ENCODE measurements at regions not wholly inside any gene's neighbourhood (a gene's known extent, or its start where the extent isn't known, plus 50 kb on each side); places are given as distances from the start of the nearest gene placed in this dataset.

- TF ChIP-seq CTCF (IDR thresholded peaks at IDR 0.05): no peak
- TF ChIP-seq POLR2A (IDR thresholded peaks at IDR 0.05): no peak
These were observed 246.1 kb downstream of the UQCRFS1 start for GRCh38 chr19:28966737-28967399.

Data from heart left ventricle (tissue), 13 donors.